Uterus (tissue), 2 donors: ENCODE measurements at regions not wholly inside any gene's neighbourhood (a gene's known extent, or its start where the extent isn't known, plus 50 kb on each side); places are given as distances from the start of the nearest gene placed in this dataset.

Experiments
- POLR2A ChIP-seq, 2 donors: fragments of 450-650 bp; IDR thresholded peaks; one replicate each; pipeline ENCODE4 v1.6.1; 2016; ENCODE audit warnings: antibody characterized with exemption in 2 of 2, mild to moderate bottlenecking in 1 of 2, moderate library complexity in 1 of 2
- TF ChIP-seq, protein P1 (sequence below), 4 experiments: fragments of 200-600 bp in 2 of 4; fragments of 450-650 bp in 2 of 4; sonication (generic) in 2 of 4; IDR thresholded peaks; one replicate each; pipeline ENCODE4 v1.5.1; 2016 to 2019; ENCODE audit warnings: antibody characterized with exemption in 4 of 4, mild to moderate bottlenecking in 2 of 4, moderate library complexity in 1 of 4

DNA sequence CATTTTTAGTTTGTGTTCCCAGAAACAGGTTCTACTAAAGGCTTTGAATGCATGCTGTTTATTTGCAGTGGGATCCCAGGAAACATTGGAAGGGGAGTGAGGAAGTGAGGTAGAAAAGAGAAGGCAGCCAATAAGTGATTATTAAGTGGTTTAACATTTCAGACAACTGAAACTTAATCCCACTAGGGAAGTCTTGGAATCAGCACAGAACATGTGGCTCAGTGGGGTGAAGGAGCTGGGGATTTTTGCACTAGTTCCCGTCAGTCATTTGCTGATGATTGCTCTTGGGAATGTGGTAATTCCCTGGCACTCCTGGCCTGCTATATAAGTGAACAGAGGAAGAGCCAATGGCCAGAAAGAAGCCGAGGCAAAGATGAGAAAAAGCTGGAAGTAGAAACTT, 1053.0 kb upstream of the IGFBP7 start:
- TF ChIP-seq, protein P1, sequence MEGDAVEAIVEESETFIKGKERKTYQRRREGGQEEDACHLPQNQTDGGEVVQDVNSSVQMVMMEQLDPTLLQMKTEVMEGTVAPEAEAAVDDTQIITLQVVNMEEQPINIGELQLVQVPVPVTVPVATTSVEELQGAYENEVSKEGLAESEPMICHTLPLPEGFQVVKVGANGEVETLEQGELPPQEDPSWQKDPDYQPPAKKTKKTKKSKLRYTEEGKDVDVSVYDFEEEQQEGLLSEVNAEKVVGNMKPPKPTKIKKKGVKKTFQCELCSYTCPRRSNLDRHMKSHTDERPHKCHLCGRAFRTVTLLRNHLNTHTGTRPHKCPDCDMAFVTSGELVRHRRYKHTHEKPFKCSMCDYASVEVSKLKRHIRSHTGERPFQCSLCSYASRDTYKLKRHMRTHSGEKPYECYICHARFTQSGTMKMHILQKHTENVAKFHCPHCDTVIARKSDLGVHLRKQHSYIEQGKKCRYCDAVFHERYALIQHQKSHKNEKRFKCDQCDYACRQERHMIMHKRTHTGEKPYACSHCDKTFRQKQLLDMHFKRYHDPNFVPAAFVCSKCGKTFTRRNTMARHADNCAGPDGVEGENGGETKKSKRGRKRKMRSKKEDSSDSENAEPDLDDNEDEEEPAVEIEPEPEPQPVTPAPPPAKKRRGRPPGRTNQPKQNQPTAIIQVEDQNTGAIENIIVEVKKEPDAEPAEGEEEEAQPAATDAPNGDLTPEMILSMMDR (IDR thresholded peaks at IDR 0.05) = no peak
- no peak for TF ChIP-seq POLR2A (IDR thresholded peaks at IDR 0.05)
